HG02642 (cell line): ENCODE measurements at regions not wholly inside any gene's neighbourhood (a gene's known extent, or its start where the extent isn't known, plus 50 kb on each side); places are given as distances from the start of the nearest gene placed in this dataset.
"Not testable (repeated sequence)": the region's sequence is repeated elsewhere in the genome, so short reads cannot be mapped to it uniquely, and the experiment has no call there.

Experiments
- ATAC-seq: cut with Tn5 transposase; IDR thresholded peaks from one replicate; pipeline ENCODE4 v1.9.1; 2021; ENCODE audit warnings: mild to moderate bottlenecking; ENCODE audit not compliant: unreplicated experiment, poor library complexity

DNA sequence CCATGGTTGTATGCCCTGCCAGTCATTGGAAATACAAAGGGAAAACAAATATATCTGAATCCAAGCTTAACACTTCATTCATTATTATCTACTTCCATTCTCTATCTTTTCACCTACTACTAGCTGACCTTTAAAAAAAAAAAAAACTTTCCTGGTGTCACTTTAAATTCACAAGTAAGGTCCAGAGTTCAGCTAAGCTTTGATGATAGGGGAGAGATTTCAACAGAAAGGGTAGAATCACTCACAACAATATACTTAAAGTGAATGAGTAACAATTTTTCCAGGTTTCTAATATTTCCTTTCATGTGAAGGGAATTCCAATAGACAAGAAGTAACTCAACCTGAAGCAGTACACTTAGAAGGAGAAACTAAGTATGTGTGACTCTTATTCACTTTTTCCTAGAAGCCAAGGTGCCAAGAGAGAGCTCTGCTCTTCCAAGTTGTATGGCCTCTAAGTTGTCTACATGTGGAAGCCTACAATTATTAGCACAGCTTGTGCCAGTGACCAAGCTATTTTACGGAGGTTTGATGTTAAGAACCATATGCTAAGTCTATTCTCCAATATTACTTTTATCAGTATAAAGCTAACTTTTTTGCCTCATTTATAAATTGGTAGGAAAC lies 371.7 kb downstream of the TENT5A start:
- no peak for ATAC-seq

- no peak for ATAC-seq
These were observed 375.7 kb downstream of the TENT5A start for GRCh38 chr6:81376745-81377144.

DNA sequence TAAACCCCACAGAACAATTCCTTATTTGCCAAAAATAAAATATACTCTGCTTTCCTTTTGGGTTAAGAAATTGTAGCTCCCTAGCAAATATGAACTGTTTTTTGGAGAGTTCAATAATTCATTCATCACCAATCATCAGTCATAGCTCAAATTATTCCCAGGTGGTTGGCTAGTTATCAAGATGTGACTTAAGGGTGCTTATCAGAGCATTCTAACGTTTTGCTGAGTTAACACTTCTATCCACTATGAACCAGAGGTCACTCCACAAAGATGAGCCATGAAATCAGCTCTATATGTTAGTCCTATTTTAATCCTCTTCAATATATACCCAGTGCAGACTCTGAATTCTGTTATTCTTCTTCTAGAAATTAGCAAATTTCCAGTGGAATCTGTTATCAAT lies 379.1 kb downstream of the TENT5A start:
- no peak for ATAC-seq

DNA sequence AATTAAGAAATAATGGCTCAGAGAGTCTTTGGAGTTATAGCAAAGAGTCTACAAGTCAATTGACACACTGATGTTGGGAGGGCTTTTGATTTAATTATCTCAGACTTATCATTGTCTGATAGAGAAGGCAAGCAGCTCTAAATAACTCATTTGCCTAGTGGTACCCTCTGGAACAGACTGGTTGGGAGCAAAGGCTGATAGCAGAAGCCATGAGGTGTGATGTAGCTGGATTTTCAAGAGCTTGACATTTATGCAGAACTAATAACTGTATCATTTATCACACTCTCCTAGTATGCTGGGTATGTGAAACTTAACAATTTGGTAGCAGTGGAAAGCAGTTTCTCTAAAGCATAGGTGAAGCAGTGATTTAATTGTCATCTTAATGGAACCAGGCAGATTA lies 380.6 kb downstream of the TENT5A start:
- no peak for ATAC-seq

GRCh38 chr6:81366972-81367371 lies 385.5 kb downstream of the TENT5A start:
- no peak for ATAC-seq

DNA sequence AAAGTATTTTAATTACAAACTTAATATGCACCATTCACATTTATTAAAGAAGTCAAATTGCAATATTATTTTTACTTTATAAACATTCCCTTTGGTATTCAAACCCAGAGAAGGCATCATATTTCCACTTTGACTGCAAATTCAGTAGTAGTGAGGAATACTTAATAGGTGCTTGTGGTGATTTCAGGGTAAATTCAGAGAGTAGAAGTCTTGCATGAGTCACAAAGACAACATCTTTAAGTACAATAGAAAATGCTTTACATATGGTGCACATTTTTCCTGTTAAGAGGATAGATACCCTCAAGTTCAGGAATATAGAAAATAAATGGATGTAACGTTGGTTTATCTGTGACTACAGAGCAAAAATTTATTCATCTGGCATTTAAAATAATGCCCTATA lies 390.2 kb downstream of the TENT5A start:
- no peak for ATAC-seq

DNA sequence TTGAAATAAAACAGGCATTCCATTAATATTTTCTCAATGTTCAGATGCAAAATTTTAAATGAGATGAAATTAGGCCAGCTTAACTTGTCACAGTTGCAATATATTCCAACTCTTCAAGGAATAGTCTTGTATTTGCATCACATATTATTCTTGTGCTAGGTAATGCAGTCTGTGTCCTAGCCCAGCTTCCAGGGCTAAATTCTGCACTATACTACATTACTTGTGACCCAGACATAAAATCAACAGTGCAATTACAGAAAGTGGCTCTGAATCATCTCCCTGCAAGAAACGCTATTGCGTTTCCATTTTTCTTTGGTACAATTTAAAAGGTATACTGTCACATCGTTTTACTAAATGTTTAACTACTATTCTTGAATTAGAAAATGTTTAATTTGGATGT lies 399.2 kb downstream of the TENT5A start:
- ATAC-seq = no peak

- not testable (repeated sequence) for ATAC-seq
These were observed 408.5 kb downstream of the TENT5A start for GRCh38 chr6:81344026-81344425.

DNA sequence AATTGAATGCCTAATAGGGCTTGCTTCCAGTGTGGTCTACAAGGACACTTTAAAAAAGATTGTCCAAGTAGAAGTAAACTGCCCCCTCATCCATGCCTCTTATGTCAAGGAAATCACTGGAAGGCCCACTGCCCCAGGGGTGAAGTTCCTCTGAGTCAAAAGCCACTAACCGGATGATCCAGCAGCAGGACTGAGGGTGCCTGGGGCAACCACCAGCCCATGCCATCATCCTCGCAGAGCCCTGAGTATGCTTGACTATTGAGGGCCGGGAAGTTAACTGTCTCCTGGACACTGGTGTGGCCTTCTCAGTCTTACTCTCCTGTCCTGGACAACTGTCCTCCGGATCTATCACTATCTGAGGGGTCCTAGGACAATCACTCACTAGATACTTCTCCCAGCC lies 411.5 kb downstream of the TENT5A start:
- no peak for ATAC-seq

GRCh38 chr6:81331526-81331925 lies 421.0 kb downstream of the TENT5A start:
- ATAC-seq = no peak

DNA sequence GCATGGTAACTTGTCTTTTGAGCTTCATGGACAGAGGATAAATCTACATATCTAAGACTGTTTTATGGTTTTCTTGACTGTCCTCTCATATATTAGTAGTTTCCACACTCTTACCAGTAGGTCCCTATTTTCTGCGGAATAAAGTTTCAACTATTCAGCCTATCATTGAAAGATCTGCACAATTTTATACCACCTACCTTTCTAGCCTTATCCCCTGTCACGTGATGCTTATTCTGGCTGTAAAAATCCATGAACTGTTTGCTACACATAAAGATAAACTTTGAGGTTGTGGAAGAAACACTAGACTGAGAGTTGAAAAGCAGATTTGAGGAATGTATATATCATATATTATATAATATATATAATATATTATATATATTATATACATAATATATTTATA lies 423.8 kb downstream of the TENT5A start:
- no peak for ATAC-seq

GRCh38 chr6:81326881-81327561 lies 425.5 kb downstream of the TENT5A start:
- ATAC-seq = no peak

GRCh38 chr6:81309811-81310210 lies 442.7 kb downstream of the TENT5A start:
- ATAC-seq = no peak

- no peak for ATAC-seq
These were observed 443.8 kb downstream of the TENT5A start for GRCh38 chr6:81308577-81309279.

GRCh38 chr6:81307651-81308214 lies 444.7 kb downstream of the TENT5A start:
- no peak for ATAC-seq

DNA sequence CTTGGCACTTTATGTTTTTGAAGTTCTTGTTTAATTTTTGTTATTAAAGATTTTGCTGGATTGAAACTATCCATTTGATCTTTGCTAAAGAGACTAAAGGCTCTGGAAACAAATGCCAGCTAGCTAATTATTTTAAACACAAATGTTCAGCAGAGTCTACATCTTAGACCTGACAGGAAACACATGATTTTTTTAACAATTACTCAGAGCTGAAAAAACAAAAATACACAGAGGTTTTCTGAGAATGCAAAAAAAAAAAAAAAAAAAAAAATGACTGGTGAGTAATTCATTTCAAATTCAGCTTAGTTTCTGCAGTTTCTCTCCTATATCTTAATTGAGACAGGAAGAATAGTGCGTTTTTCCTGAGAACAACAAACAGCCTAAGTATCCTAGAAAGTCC lies 448.0 kb downstream of the TENT5A start:
- no peak for ATAC-seq

DNA sequence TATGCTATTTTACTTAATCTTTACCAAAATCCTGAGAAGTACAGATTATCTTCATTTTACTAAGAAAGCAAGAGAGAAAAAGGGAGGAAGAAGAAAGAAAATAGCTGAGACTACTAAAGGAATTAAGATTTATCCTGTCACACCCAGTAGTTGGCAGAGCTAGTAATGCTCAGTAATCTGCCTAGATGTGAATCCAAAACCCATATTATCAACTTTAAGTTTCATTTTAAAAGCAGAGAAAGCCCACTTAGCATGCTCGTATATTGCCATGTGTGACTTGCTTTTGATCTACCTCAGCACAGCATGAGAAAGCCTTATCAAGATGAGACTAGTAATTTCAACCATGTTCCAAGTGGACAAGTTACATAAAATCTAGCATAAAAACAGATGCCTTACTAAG lies 451.5 kb downstream of the TENT5A start:
- no peak for ATAC-seq

DNA sequence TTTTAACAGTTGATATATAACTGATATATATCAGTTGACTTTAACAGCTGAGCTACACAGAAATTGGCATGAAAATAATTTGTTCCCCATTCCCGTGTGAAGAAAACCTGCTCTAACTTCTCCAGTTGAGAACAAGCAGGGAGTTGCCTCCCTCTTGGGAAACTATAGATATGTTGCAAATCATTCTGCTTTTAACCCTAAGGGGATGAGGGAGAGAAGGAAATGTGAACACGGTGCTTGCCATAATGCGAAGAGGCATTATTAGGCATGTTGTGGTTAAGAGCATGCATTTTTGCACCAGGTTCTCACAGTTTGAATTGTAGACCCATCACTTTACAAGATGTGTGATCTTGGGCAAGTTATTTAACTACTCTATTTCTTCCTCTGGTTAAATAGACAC lies 453.7 kb downstream of the TENT5A start:
- ATAC-seq = no peak

GRCh38 chr6:81295310-81295709 lies 457.2 kb downstream of the TENT5A start:
- ATAC-seq = no peak

GRCh38 chr6:81293896-81294295 lies 458.6 kb downstream of the TENT5A start:
- no peak for ATAC-seq

DNA sequence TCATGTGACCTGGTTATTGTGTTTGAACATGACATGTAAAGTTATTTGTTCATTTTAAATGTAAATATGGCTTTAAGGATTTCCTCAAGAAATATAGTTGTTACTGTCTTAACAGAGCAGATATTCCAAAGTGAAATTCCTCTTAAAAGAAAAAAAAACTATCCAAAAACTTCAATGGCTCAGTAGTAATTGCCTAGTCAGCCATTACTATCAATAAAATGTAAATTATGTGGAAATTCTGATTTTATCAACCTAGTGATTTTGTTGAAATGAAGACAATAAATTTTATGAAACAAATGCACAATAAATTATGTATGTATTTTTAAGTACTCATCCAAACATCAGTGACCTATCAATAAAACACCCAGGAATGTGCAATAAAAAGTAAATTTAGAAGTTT lies 463.3 kb downstream of the TENT5A start:
- ATAC-seq = no peak
